RPMI8226 (cell line): ENCODE measurements at regions not wholly inside any gene's neighbourhood (a gene's known extent, or its start where the extent isn't known, plus 50 kb on each side); places are given as distances from the start of the nearest gene placed in this dataset.
A peak's percentile ranks its signal among the peaks of the same experiment; 100 is the strongest.
"Not testable (repeated sequence)": the region's sequence is repeated elsewhere in the genome, so short reads cannot be mapped to it uniquely, and the experiment has no call there.

Source experiments
- DNase-seq: peaks from one replicate; pipeline ENCODE4 v3.0.0-alpha.2; 2015

DNA sequence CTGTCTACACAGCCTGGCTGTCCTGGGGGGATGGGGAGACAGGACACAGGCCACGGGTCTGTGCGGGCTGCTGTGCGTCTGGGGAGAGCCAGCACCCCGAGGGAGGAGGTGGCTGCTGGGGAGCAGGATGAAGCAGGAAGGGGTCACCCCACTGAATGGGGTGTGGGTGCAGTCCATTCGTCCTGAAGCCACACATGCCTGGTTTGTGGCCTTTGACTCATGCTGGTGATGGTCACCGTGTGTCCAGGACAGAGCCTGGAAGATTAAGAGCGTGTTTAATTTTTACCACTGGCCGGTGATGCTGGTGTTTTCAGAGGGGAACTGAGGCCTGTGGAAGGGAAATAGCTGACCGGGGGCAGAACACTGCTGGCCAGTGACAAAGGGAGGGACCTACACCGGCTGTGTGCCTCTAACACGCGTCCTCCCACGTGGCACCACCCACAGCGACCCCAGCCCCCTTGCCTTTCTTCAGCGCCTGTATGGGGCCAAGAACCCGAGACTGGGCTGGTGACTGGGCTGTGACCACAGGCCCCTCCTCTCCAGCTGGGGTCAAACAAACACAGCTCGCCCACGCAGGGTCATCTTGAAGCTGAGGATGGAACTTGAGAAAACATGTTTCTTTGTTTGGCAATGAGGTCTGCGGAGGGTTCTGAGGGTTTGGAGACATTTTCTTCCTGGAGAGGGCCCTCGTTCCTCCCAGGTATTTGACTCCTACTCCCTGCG is 99.5 kb upstream of the LRPAP1 start:
- DNase-seq: not testable (repeated sequence)

DNA sequence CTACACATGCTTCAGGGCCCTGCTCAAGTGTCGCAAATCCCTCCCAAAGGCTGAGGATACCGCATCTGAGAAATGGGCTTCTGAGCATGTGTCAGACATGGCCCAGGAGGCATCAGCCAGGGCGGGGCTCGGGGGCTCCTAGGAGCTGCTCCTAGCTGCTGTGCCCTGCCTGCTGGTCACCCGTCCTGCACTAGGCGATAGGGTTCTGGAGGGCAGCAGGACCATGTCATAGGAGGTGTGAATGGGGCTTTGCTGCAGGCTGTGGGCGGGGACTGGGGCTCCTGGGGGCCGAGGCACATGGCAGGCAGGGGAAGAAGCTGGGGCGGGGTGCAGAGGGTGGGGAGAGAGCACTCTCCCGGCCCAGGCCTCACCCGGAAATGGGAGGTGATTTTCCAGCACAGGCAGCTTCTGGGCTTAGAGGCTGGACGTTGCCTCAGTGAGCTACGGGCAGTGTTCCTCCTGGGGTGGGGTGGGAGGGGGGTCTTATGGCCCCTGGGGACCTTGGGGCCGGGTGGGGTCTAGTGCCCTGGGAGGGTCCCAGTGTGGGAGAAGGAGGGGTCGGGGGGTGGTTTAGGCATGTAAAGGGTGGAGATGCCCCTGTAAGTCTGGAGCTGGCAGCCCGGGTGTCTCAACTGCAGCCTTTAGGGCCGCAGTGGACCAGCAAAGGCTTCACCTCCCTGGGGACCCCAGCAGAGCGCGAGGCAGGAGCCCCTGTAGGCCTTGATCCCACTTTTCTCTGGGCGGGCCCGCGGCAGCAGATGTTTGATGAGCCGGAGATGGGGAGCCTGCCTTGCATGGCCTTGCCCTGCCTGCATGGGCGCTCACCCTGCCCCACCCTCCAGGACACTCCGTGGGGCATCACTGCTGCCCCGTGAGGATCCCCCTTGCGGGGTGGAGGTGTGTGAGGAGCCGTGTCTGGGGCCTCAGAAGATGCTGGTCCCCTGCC is 98.6 kb upstream of the LRPAP1 start:
- no peak for DNase-seq

DNA sequence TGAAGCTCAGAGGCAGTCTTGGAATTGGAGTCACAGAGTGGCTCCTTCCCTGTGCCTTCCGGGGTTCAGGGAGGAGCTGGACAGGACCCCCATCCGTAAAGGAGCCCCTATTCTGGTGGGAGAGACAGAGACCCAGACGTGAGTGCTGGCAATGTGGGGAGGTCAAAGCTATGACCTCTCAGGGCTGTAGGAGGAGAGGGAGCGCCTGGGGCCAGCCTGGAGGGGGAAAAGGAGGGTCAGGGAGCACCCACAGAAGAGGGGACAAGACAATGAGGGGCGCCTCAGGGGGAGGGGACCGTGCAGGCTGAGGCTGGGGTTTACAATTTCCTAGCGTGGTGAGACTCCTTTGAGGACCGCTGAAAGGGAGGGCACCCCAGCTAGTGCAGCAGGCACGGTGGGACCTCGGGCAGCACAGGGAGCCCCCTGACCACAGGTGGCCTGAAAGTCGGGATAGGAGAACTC is 97.9 kb upstream of the LRPAP1 start:
- DNase-seq: no peak

DNA sequence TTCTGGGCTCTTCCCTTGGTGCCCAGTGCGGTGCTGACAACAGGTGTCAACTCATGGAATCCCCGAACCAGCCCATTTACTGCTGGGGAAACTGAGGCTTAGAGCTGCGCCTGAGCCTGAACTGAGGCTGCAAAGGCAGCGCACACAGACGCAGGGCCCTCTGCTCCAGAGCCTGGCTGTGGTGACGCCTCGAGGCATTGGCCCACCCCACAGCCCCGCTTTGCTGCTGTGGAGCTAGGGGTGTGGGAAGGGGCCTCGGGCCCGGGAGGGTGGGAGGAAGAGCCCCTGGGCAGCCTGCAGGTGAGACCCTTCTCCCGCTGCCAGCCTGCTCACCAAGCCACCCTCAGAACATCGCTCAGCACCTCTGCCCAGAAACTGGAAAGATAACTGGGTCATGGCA is 97.4 kb upstream of the LRPAP1 start:
- no peak for DNase-seq

DNA sequence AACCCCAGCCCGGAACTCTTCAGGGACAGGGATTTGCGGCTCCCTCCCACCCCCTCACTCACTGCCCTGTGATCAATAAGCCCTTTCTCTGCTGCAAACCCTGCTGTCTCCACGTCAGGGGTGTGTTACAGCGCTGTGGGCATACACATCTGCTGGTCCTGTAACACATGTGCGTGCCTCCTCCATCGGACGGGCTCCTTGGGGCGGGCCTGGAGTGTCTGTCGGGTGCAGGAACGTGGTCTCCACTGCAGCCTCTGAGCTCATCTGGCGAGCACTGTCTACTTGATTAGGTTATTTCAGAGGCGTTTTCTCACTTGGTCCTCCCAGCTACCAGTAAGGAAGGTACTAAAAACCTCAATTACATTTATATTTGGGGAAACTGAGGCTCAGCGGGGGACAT is 97.0 kb upstream of the LRPAP1 start:
- DNase-seq: not testable (repeated sequence)

DNA sequence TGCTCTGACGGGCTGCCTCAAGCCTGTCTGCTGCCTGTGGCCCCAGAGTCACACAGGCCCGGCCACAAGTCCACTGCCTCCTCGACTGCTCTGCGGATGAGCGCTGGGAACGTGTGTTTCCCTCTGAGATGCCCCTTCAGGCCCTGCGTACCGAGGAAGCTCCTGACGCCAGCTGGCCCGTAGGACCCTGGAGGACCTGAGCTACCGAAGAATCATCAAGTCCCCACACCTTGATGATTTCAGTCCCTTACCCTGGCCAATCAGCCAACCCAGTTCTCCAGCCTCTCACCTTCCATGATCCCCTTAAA is 96.6 kb upstream of the LRPAP1 start:
- no peak for DNase-seq

DNA sequence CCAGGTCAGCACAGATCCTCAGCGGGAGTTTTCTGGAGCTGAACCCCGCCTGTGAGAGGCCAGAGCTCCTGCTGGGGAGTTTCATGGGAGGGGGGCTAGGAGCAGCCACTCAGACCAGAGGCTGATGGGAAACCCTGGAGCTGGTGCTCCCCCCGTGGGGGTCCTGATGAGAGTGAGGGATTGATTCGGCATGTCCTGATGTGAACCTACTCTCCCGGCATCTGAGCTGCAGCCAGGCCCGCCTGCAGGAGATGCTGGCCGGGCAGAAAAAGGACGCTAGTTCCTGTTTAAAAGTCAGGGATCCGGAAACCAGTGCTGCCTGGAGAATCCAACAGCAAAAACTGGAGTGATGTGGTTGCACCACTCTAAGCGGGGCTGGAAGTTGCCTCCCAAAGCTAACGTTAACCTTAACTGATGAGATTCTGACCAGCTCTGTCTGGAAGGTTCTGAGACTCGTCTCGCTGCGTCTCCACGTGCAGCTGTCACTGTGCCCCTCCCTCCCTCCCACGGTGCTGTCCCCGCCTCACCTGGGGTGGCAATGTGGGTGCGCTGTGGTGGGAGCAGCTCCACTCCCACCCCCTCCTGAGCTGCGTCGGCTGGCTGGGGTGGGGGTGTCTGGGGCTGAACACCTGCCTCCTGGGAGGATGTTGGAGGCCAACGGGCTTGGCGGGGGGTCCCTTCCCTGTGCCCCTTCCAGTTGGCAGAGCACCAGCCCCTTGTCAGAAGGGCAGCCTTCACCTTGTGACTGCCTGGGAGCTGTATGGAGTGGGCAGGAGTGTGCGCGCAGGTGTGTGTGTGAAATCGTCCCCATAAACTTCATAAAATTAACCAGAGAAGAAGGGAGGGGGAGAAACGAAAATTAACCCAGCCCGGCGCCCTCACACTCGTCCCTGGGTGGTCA is 96.0 kb upstream of the LRPAP1 start:
- DNase-seq: not testable (repeated sequence)

DNA sequence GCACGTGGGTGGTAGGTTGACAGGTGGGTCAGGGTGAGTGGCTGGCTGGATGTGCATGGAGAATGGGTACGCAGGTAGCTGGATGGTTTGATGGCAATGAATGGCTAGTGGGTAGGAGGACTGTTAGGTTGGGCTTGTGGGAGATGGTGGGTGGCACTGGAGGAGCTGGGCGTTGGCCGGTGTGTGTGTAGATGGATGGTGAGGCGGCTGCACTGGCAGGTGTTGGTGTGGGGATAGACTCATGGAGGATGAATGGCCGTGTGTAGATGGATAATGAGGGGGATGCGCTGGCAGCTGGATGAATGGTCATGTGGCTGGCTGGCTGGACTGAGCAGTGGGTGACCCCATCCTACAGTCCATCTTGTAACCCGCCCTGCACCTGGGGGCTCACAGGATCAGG is 95.2 kb upstream of the LRPAP1 start:
- not testable (repeated sequence) for DNase-seq

DNA sequence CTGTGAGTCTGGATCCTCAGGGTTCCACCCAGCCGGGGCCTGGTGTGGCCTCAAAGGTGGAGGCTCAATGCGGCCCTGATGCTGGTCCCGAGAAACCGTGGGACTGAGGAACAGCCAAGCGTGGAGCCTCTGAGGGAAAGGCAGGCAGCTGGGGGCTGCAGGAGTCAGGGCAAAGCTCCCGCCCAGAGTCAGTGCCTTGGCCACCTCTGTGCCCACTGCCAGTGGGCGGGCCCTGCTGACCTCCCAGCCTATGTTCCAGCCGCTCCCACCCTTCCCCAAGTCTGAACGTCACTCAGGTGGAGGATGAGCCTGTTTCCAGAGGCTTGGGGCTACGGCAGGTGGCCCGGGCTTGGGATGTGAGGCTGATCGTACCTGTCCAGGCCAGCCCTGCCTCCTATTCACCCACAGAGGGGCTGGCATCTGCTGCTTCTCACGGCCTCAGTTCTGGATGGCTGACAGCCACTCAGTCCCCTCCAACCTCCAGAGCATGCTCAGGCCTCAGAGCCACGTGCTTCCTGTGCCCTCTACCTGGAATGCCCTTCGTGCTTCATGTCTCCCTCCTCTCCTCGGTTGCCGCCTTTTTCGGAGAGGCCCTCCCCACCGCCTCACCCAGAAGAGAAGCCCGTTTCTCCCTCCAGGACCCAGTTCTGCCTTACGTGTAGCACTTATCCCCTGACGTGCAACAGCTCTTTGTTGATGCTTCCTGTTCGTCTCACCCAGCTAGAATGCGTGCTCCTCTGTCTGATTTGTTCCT is 94.1 kb upstream of the LRPAP1 start:
- DNase-seq: not testable (repeated sequence)

DNA sequence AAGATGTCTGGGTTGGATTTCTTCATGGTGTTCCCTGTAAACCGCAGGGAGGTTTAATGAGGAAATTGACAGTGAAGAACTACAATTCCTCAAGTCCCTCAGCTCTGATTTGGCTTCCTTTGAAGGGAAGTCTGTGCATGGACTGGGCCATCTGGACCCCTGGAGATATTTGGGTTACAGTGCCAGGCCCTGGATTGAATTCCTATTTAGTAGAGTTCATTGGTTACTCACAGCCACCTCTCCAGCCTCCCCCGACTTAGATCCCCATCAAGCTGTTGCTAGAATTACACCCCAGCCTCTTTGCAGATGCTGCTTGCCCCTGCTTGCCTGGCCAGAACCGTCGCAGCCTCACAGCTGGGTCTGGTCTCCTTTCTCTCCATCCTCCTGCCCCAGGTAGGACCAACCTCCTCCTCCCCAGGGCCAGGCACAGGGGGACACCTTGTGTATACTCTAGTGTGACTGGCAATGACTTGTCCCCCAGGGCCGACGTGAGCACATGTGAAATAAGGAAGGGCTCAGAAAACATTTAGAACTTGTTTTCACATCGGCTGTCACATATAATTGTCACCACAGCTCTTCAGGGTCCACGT is 93.2 kb upstream of the LRPAP1 start:
- DNase-seq: not testable (repeated sequence)

DNA sequence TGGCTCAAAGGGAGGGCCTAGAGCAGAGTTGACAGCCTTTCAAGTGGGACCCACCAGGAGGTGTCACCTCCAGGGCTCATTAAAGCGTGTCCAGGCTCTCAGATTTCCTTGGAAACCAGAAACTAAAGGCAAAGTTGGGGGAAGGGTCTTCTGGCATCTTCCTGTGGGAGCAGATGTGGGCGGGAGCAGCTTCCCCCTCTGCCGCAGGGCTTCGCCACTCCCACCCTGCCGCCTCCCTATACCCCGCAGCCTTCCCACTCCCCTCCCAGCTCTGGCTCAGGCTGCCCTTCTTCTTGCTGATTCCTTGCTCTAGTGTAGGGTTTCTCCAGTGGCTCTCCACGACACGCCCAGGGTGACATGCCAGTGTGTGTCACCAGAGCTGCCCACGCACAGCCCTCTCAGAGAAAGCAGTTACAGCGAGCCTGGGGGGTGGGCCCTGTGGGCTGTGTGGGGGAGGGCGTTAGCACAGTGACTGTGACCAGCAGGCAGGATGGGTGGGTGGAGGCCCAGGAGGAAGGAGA is 91.6 kb upstream of the LRPAP1 start:
- DNase-seq: not testable (repeated sequence)

DNA sequence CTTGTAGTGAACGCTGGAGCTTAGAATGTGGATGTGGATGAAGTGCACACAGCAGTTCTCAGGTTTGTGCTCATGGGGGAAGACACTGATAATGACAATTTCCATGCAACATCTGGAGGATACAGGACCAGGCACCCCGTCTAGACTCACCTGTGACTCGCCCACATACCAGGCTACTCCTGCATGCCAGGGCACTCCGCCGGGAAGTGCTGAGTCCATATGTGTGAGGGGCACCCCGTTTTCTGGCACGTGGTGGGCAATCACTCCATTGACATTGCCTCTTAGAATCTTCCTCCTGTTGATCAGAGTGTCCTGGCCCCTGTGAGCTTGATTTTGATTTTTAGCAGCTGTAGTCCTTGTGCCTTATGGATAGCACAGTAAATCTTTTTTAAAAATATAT is 90.9 kb upstream of the LRPAP1 start:
- DNase-seq: no peak

DNA sequence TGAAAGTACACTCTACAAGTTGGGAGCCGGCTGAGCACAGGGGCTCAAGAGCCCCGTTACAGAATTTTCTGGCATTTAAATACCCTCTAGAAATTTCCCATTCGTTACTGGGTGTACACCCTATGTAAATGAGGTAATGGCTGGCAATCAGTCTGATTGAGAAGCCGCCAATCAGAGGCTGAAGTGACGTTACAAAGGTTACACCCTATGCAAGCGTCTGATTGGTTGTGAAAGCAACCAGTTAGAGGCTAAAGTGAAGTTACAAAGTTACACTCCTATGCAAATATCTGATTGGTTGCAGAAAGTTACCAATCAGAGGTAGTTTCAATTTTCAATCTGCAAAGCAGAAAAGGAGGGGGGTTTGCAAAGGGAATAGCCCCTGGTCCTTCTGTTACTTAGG is 88.1 kb upstream of the LRPAP1 start:
- not testable (repeated sequence) for DNase-seq

DNA sequence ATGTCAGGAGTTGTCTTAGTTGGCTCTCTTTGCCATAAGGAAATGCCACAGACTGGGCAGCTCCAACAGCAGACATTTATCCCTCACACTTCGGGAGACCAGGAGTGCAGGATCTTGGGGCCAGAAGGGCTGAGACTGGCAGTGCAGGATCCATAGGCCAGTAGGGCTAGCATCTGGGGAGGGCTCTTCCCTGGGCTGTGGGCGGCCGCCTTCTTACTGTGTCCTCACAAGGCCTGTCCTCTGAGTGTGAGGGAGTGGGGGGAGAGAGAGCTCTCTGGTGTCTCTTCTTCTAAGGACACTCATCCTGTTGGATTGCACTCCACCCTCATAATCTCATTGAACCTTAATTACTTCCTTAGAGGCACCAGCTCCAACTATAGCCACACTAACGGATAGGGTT is 87.5 kb upstream of the LRPAP1 start:
- DNase-seq: not testable (repeated sequence)

DNA sequence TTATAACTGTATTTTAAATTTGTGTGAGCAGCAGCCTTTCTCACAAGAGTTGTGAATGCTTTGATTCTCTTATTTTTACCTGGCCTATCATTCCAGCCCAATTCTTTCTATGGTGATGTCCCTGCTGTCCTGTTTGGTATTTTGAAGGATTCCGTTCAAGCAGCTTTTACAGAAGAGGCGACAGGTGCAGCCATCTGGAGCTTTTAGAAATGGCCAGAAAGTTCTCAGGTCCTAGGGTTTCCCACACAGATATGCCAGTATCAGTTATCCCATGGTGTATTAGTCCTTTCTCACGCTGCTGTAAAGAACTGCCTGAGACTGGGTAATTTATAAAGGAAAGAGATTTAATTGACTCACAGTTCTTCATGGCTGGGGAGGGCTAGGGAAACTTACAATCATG is 86.1 kb upstream of the LRPAP1 start:
- DNase-seq: not testable (repeated sequence)

DNA sequence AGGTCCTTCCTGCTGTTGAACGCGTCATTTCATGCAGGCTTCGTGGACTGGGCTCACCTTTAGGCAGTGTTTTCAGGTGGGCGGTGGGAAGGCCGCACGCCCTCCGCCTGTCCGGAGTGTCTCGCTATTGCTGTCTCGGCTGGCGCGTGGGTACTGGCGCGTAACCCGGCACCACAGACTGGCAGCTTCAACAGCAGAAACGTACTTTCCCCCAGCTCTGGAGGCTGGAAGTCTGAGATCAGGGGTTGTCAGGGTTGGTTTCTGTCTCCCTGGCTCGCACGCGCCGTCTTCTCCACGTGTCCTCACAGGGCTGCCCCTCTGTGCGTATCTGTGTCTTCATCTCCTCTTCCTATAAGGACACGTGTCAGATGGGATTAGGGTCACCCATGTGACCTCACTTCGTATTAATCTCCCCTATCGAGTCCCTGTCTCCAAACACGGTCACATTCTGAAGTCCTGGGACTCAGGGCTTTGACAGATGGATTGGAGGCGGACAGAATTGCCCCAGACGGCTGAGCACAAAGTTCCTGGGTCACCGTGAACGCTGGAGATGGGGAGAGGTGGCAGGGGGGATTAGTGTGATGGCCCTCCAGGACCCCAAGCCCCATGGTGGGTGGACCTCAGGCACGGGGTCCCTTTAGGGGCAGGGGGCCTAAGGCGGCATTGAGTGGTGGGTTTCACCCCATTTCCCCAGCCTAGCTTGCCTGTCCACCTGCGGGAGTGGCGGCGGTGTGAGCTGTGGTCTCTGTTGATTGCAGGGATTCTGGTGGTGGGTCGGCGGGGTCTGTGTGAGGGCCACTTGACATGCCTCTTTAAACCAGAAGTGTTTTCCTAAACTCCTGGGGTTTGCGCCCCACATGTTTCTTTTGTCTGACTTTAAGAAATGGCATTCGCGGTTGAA is 83.4 kb upstream of the LRPAP1 start:
- DNase-seq: no peak

DNA sequence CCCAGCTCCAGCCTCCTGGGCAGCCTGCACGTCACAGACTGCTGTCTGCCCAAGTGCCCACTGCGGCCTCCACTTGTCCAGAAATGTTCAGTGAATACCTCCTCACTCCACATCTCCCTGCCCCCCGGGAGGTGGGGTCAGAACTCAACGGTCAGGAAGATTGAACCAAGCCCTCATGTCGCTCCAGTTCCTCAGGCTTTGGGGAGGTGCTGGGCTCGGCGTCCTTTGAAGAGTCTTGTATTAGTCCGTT is 82.4 kb upstream of the LRPAP1 start:
- no peak for DNase-seq

DNA sequence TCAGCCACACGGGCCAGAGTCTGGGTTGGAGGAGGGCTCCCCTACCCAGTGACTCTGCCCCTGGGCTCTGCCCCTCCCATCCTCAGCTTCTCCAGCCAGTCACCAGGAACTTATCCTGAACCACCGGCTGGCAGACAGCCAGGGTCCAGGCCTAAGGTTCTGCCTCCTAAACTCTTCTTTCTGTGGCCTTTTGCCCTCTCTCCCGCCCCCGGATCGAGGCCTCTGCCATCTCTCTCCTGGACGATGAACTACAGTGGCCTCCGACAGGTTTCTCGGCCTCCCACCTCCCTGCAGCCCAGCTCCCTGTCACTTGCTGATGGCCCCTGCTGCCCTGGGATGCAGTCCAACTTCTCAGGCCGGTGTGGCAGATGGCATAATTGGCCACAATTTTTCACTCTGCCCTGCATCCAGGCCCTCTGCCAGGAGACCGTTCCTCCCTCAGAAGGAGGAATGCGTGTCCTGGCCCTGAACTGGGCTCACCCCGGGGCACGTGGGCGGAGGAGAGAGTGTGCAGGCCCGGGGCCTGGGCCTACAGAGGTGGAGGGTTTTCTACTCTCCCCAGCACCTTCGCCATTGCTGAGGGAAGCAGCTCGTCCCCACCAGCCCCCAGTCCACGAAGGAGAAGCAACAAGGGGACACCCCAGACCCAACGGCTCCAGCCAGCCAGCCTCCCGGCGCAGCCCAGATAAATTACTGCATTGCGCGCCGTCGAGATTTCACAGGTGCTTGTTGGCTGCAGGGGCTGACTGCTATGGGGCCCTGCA is 81.9 kb upstream of the LRPAP1 start:
- peak; percentile 28 for DNase-seq

DNA sequence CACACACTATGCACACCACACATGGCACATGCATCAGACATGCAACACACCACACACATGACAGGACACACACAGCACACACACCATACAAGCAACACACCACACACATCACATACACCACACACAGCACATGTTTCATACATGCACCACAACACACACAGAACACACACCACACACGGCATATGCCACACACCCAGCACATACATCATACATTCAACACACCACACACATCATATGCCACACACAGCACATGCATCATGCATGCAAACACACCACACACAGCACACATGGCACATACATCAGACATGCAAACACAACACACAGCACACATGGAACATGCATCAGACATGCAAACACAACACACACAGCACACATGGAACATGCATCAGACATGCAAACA is 80.7 kb upstream of the LRPAP1 start:
- no peak for DNase-seq

DNA sequence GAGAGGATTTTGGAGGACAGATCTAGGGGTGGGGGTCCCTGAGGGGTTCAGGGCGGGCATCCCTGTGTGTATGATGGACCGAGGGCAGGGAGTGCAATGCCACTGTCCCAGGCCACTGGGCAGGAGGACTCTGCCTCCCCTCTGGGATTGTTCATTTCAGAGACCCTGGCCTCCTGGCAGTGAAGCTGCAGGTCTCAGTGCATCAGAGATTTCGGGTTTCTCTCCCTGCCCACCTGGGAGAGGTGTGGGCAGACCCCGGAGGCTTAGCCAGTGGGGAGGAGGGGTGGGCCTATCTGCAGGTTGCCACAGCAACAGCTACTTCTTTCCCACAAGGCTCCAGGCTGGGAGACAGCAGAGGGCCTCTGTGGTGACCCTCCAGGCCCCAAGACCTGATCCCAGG is 80.1 kb upstream of the LRPAP1 start:
- DNase-seq: no peak
